CD4-positive, CD25-positive, alpha-beta regulatory T cell (primary cell): ENCODE measurements at regions not wholly inside any gene's neighbourhood (a gene's known extent, or its start where the extent isn't known, plus 50 kb on each side); places are given as distances from the start of the nearest gene placed in this dataset.

Source experiments
- ATAC-seq, 2 donors: fragments of 150-1000 bp; cut with Tn5 transposase; one replicate each; pipeline ENCODE4 v1.10.0; 2021; ENCODE audit warnings: low read depth in 2 of 2, moderate number of reproducible peaks in 2 of 2, moderate library complexity in 1 of 2
- DNase-seq, 3 donors: peaks; one replicate each; pipeline versions ENCODE4 v3.0.0 to v3.0.0-alpha.2; 2012 to 2022; ENCODE audit warnings: mixed read lengths in 1 of 3
- H3K27ac ChIP-seq: one replicate; pipeline ENCODE4 v1.7.0; 2013; ENCODE audit warnings: mild to moderate bottlenecking, low read length; ENCODE audit not compliant: insufficient read depth, poor library complexity, severe bottlenecking
- H3K27me3 ChIP-seq: one replicate; pipeline ENCODE4 v1.7.0; 2013; ENCODE audit warnings: low read length; ENCODE audit not compliant: control insufficient read depth, insufficient read depth
- H3K36me3 ChIP-seq: one replicate; pipeline ENCODE4 v1.7.0; 2013; ENCODE audit warnings: mild to moderate bottlenecking, low read length, moderate library complexity; ENCODE audit not compliant: control insufficient read depth, insufficient read depth
- H3K4me1 ChIP-seq: 2 replicates; pipeline ENCODE4 v1.7.0; 2013; ENCODE audit warnings: mild to moderate bottlenecking, low read length; ENCODE audit not compliant: insufficient read depth, control insufficient read depth, poor library complexity, severe bottlenecking
- H3K4me3 ChIP-seq: one replicate; pipeline ENCODE4 v1.7.0; 2013; ENCODE audit warnings: low read depth, mild to moderate bottlenecking, low read length, moderate library complexity
- H3K9me3 ChIP-seq, 2 experiments: 1 replicate in 1 of 2; 2 replicates in 1 of 2; pipeline ENCODE4 v1.7.0; 2013; ENCODE audit warnings: low read length in 2 of 2, mild to moderate bottlenecking in 1 of 2, moderate library complexity in 1 of 2; ENCODE audit not compliant: control insufficient read depth in 2 of 2
- H3K27ac Mint-ChIP-seq, 3 donors: one replicate each; pipeline ENCODE4 v1.8.0; 2020 to 2022; ENCODE audit warnings: mild to moderate bottlenecking in 3 of 3, mixed read lengths in 3 of 3, moderate library complexity in 2 of 3
- H3K27me3 Mint-ChIP-seq: one replicate; pipeline ENCODE4 v1.8.0; 2022; ENCODE audit warnings: mild to moderate bottlenecking, mixed read lengths
- H3K36me3 Mint-ChIP-seq: one replicate; pipeline ENCODE4 v1.8.0; 2020; ENCODE audit warnings: mixed read lengths
- H3K4me1 Mint-ChIP-seq, 4 donors: one replicate each; pipeline ENCODE4 v1.8.0; 2020 to 2022; ENCODE audit warnings: mixed read lengths in 4 of 4, mild to moderate bottlenecking in 1 of 4
- H3K4me3 Mint-ChIP-seq, 4 donors: one replicate each; pipeline ENCODE4 v1.8.0; 2020 to 2022; ENCODE audit warnings: mild to moderate bottlenecking in 4 of 4, mixed read lengths in 4 of 4, moderate library complexity in 3 of 4
- H3K9me3 Mint-ChIP-seq, 7 donors: one replicate each; pipeline ENCODE4 v1.8.0; 2020 to 2022; ENCODE audit warnings: mixed read lengths in 7 of 7, mild to moderate bottlenecking in 3 of 7, moderate library complexity in 2 of 7

- H3K4me3 Mint-ChIP-seq, result no peak overlapping the region
- H3K36me3 ChIP-seq, result no peaks in the 10 kb centered on the region
- no peak for DNase-seq
- no peak overlapping the region for H3K27ac Mint-ChIP-seq
- no peaks in the 10 kb centered on the region for H3K27me3 ChIP-seq
- no peaks in the 10 kb centered on the region for H3K36me3 Mint-ChIP-seq
- peaks cover 0 to 17% (median 3%) of the 10 kb centered on the region in 7 donors for H3K9me3 Mint-ChIP-seq
- H3K27me3 Mint-ChIP-seq, result no peaks in the 10 kb centered on the region
- H3K4me3 ChIP-seq, result no peak overlapping the region
- H3K27ac ChIP-seq, result no peak overlapping the region
- ATAC-seq, result no peak
- no peaks in the 10 kb centered on the region for H3K4me1 Mint-ChIP-seq
- H3K4me1 ChIP-seq, result no peaks in the 10 kb centered on the region
- peaks cover 12 to 25% of the 10 kb centered on the region in 2 experiments for H3K9me3 ChIP-seq
Observed at GRCh38 chr2:184532551-184532950, 65.8 kb upstream of the ZNF804A start.

- no peaks in the 10 kb centered on the region for H3K36me3 Mint-ChIP-seq
- no peak overlapping the region for H3K4me3 ChIP-seq
- no peaks in the 10 kb centered on the region for H3K4me1 ChIP-seq
- DNase-seq, result no peak
- no peaks in the 10 kb centered on the region for H3K27me3 ChIP-seq
- no peaks in the 10 kb centered on the region for H3K36me3 ChIP-seq
- peaks cover 0 to 3% (median 0%) of the 10 kb centered on the region in 7 donors for H3K9me3 Mint-ChIP-seq
- H3K27ac ChIP-seq, result no peak overlapping the region
- peaks cover 0 to 8% of the 10 kb centered on the region in 2 experiments for H3K9me3 ChIP-seq
- H3K4me3 Mint-ChIP-seq, result no peak overlapping the region
- H3K4me1 Mint-ChIP-seq, result no peaks in the 10 kb centered on the region
- no peak for ATAC-seq
- no peak overlapping the region for H3K27ac Mint-ChIP-seq
- no peaks in the 10 kb centered on the region for H3K27me3 Mint-ChIP-seq
Observed at GRCh38 chr2:184534986-184535385, 63.3 kb upstream of the ZNF804A start.

GRCh38 chr2:184540246-184540789 is 58.0 kb upstream of the ZNF804A start:
- Mint-ChIP-seq H3K36me3 (no peaks in the 10 kb centered on the region), H3K27me3 (no peaks in the 10 kb centered on the region), H3K4me1 (no peaks in the 10 kb centered on the region), H3K4me3 (no peak overlapping the region), H3K9me3 (peaks cover 0 to 5% (median 0%) of the 10 kb centered on the region in 7 donors), H3K27ac (peak overlapping the region in 1 of 3 donors; percentile 83)
- H3K4me1 ChIP-seq, result no peaks in the 10 kb centered on the region
- H3K4me3 ChIP-seq, result no peak overlapping the region
- no peaks in the 10 kb centered on the region for H3K36me3 ChIP-seq
- ATAC-seq (no peak), DNase-seq (no peak)
- H3K27ac ChIP-seq, result no peak overlapping the region
- H3K9me3 ChIP-seq, result no peaks in the 10 kb centered on the region
- H3K27me3 ChIP-seq, result no peaks in the 10 kb centered on the region

GRCh38 chr2:184541591-184541990 is 56.7 kb upstream of the ZNF804A start:
- DNase-seq, result no peak
- no peak overlapping the region for H3K27ac ChIP-seq
- H3K4me3 ChIP-seq, result no peak overlapping the region
- no peak overlapping the region for H3K4me3 Mint-ChIP-seq
- no peaks in the 10 kb centered on the region for H3K9me3 ChIP-seq
- H3K4me1 ChIP-seq, result no peaks in the 10 kb centered on the region
- no peaks in the 10 kb centered on the region for H3K27me3 Mint-ChIP-seq
- no peak overlapping the region for H3K27ac Mint-ChIP-seq
- no peak for ATAC-seq
- no peaks in the 10 kb centered on the region for H3K36me3 ChIP-seq
- H3K36me3 Mint-ChIP-seq, result no peaks in the 10 kb centered on the region
- no peaks in the 10 kb centered on the region for H3K4me1 Mint-ChIP-seq
- no peaks in the 10 kb centered on the region for H3K27me3 ChIP-seq
- H3K9me3 Mint-ChIP-seq, result peaks cover 0 to 5% (median 0%) of the 10 kb centered on the region in 7 donors

GRCh38 chr2:184543832-184544231 is 54.5 kb upstream of the ZNF804A start:
- no peaks in the 10 kb centered on the region for H3K36me3 ChIP-seq
- H3K4me1 ChIP-seq, result no peaks in the 10 kb centered on the region
- H3K9me3 ChIP-seq, result no peaks in the 10 kb centered on the region
- Mint-ChIP-seq H3K9me3 (peaks cover 0 to 5% (median 3%) of the 10 kb centered on the region in 7 donors), H3K36me3 (no peaks in the 10 kb centered on the region), H3K27ac (no peak overlapping the region), H3K4me1 (no peaks in the 10 kb centered on the region), H3K27me3 (no peaks in the 10 kb centered on the region), H3K4me3 (no peak overlapping the region)
- H3K4me3 ChIP-seq, result no peak overlapping the region
- ATAC-seq (no peak), DNase-seq (no peak)
- H3K27ac ChIP-seq, result no peak overlapping the region
- no peaks in the 10 kb centered on the region for H3K27me3 ChIP-seq
